ENCODE measurements at regions not wholly inside any gene's neighbourhood (a gene's known extent, or its start where the extent isn't known, plus 50 kb on each side); places are given as distances from the start of the nearest gene placed in this dataset.

DNA sequence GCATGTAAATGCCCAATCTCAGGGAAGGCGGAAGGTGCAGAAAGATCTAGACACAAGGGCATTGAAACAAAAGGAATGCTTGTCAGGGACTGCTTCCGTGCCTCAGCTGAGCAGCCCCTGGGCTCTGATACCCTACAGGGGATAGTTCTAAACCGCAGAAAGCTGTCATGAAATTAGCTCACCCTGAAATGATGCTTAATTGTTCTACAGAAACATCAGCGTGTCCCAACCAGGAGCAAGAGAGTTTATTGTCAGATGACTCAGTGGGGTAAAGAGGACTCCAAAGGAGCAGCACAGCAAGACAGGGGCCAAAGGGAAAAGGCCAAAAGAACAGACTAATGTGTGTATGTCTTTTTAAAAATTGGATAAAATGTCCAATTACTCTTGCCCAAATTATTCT lies 258.4 kb upstream of the JARID2 start:
- TF ChIP-seq, protein P1, sequence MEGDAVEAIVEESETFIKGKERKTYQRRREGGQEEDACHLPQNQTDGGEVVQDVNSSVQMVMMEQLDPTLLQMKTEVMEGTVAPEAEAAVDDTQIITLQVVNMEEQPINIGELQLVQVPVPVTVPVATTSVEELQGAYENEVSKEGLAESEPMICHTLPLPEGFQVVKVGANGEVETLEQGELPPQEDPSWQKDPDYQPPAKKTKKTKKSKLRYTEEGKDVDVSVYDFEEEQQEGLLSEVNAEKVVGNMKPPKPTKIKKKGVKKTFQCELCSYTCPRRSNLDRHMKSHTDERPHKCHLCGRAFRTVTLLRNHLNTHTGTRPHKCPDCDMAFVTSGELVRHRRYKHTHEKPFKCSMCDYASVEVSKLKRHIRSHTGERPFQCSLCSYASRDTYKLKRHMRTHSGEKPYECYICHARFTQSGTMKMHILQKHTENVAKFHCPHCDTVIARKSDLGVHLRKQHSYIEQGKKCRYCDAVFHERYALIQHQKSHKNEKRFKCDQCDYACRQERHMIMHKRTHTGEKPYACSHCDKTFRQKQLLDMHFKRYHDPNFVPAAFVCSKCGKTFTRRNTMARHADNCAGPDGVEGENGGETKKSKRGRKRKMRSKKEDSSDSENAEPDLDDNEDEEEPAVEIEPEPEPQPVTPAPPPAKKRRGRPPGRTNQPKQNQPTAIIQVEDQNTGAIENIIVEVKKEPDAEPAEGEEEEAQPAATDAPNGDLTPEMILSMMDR (IDR thresholded peaks at IDR 0.05): no peak
- TF ChIP-seq FOXM1 (IDR thresholded peaks at IDR 0.05; ENCODE audit: low read depth): no peak
- TF ChIP-seq, protein P2, sequence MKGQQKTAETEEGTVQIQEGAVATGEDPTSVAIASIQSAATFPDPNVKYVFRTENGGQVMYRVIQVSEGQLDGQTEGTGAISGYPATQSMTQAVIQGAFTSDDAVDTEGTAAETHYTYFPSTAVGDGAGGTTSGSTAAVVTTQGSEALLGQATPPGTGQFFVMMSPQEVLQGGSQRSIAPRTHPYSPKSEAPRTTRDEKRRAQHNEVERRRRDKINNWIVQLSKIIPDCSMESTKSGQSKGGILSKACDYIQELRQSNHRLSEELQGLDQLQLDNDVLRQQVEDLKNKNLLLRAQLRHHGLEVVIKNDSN (IDR thresholded peaks at IDR 0.05; ENCODE audit: borderline replicate concordance, low read depth): no peak
- no peak for TF ChIP-seq TAF1 (IDR thresholded peaks at IDR 0.05; ENCODE audit: borderline replicate concordance, low read depth, low read length)
- no peak for TF ChIP-seq POLR2AphosphoS5 (IDR thresholded peaks at IDR 0.05; ENCODE audit: low read depth, low read length)

Measured in SK-N-SH (cell line).